LNCAP (cell line): ENCODE measurements at regions not wholly inside any gene's neighbourhood (a gene's known extent, or its start where the extent isn't known, plus 50 kb on each side); places are given as distances from the start of the nearest gene placed in this dataset.

Source experiments
- TF ChIP-seq, protein P1 (sequence below): fragments of 450-650 bp; IDR thresholded peaks from 2 replicates; pipeline ENCODE4 v1.5.1; 2017; ENCODE audit warnings: mild to moderate bottlenecking

DNA sequence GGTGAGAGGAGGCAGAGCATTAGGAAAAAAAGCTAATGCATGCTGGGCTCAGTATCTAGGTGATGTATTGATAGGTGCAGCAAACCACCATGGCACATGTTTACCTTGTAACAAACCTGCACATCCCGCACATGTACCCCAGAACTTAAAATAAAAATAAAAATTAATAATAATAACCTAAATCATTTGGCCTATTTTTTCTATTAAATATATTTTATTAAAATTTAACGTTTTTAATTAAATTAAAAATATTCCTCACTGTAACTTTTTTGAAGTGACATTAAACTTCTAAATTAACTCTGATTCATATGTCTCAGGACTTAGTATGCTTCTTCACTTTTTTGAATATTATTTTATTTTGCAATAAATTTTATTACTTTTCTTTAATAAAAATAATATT is 83.7 kb upstream of the PARP8 start:
- TF ChIP-seq, protein P1, sequence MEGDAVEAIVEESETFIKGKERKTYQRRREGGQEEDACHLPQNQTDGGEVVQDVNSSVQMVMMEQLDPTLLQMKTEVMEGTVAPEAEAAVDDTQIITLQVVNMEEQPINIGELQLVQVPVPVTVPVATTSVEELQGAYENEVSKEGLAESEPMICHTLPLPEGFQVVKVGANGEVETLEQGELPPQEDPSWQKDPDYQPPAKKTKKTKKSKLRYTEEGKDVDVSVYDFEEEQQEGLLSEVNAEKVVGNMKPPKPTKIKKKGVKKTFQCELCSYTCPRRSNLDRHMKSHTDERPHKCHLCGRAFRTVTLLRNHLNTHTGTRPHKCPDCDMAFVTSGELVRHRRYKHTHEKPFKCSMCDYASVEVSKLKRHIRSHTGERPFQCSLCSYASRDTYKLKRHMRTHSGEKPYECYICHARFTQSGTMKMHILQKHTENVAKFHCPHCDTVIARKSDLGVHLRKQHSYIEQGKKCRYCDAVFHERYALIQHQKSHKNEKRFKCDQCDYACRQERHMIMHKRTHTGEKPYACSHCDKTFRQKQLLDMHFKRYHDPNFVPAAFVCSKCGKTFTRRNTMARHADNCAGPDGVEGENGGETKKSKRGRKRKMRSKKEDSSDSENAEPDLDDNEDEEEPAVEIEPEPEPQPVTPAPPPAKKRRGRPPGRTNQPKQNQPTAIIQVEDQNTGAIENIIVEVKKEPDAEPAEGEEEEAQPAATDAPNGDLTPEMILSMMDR = no peak

DNA sequence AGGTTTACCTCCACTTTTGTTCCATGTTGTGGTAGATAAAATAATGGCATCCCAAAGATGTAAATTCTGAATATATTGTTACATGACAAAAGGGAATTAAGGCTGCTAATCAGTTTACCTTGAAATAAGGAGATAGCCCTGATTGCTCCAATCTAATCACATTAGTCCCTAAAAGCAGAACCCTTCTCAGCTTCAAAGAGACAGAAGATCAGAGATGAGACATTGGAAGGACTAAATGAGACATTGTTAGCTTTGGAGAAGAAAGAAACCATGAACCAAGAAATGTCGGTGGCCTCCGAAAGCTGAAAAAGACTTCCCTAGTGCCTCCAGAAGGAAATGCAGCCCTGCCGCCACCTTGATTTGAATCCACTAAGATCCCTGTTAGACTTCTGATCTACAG is 82.8 kb upstream of the PARP8 start:
- TF ChIP-seq, protein P1 = no peak

GRCh38 chr5:50593681-50594080 is 72.8 kb upstream of the PARP8 start:
- TF ChIP-seq, protein P1 = no peak

DNA sequence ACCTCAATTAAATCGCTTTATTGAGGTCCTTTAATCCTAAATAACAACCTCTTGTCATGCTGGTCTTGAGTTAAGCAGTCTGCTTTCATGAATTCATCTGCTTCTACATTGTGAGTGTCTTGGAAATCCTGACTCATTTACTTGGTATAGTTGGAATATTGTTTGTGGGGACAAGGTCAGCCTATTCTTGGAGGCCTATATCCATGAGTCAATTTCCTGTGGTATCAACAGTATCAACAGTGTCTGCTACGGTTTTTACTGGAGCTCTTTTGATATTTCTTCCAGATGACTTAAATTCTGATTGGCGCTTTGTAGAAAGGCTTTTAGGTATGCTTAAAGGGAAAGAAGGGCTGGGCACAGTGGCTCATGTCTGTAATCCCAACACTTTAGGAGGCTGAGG is 71.2 kb upstream of the PARP8 start:
- TF ChIP-seq, protein P1 = no peak

- TF ChIP-seq, protein P1 = no peak
Observed at GRCh38 chr5:50606179-50606578, 60.3 kb upstream of the PARP8 start.
